GM18870 (cell line): ENCODE measurements at regions not wholly inside any gene's neighbourhood (a gene's known extent, or its start where the extent isn't known, plus 50 kb on each side); places are given as distances from the start of the nearest gene placed in this dataset.
"Not testable (repeated sequence)": the region's sequence is repeated elsewhere in the genome, so short reads cannot be mapped to it uniquely, and the experiment has no call there.

ENCODE experiments used
- ATAC-seq: cut with Tn5 transposase; IDR thresholded peaks from one replicate; pipeline ENCODE4 v1.9.1; 2021; ENCODE audit warnings: moderate library complexity; ENCODE audit not compliant: unreplicated experiment

DNA sequence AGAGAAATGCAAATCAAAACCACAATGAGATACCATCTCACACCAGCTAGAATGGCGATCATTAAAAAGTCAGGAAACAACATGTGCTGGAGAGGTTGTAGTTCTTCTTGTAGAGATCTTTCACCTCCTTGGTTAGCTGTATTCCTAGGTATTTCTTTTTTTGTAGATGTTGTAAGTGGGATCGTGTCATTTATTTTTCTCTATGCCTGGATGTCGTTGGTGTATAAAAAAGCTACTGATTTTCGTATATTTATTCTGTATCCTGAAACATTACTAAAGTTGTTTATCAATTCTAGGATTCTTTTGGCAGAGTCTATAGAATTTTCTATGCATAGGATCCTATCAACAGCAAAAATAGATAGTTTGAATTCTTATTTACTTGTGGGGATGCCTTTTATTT is 1271.8 kb downstream of the TMEM121 start:
- ATAC-seq = not testable (repeated sequence)

DNA sequence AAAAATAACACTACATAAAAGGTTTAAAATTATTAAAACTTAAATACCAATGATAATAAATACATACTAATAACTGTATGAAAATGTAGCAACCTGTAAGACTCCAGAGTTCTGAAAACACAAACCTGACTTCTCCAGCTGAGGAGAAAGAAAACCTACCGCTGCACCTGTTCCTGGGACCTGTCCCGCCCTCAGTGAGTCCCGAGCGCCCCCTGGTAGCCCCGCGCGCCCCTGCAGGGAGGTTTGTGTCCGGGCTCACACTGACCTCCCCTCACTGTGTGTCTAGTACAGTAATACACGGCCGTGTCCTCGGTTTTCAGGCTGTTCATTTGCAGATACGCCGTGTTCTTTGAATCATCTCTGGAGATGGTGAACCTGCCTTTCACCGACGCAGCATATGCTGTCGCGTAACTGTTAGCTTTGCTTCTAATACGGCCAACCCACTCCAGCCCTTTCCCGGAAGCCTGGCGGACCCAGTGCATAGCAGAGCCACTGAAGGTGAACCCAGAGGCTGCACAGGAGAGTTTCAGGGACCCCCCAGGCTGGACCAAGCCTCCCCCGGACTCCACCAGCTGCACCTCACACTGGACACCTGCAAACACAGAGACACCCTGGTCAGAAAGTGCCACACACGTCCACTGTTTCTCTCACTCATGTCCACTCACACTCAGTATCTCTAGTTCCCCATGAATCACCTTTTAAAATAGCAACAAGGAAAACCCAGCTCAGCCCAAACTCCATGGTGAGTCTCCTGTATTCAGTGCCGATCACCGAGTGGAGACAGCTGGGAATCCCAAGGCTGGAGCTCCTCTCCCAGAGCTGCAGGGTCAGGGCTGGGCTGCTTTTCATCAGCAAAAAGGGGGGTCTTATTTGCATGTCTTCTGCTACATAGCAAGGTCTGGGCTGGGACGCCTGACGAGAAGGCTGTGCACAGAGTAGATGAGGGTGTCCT is 1276.3 kb downstream of the TMEM121 start:
- no peak for ATAC-seq

DNA sequence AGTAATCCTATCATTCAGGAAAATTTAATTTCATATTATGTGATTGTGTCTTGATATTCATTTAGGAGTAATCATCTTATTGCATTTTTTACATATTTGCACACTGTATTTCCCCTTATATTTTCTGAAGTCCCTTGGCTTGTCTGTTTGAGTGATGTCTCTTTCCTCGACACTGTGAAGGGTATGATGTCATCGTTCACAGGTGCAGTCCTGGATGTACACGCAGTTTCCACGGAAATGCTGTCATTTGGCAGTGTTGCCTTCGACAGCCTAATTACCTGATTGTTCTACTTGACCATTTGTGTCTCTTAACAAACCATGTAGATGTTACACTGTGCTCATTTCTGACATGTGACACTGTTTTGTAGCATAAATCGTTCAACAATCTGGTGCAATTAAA is 1277.0 kb downstream of the TMEM121 start:
- no peak for ATAC-seq

DNA sequence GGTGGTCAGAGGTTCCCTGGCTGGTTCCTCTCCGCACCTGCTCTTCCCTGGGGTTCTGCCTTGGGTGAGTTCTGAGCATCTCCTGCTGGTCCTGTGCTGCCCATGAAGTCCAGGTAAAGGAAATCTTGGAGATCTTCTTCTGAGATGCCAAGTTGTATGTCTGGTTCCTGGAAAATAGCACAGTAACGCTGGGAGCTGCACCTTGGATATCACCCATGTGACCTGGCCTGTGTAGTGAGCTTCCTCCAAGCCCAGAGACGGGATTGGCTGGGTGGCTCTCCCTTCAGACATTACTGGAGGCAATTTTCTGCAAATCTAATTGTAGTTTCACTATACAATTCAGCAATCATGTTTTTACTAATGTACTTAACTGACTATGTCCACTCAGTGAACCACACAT is 1281.1 kb downstream of the TMEM121 start:
- ATAC-seq = no peak

DNA sequence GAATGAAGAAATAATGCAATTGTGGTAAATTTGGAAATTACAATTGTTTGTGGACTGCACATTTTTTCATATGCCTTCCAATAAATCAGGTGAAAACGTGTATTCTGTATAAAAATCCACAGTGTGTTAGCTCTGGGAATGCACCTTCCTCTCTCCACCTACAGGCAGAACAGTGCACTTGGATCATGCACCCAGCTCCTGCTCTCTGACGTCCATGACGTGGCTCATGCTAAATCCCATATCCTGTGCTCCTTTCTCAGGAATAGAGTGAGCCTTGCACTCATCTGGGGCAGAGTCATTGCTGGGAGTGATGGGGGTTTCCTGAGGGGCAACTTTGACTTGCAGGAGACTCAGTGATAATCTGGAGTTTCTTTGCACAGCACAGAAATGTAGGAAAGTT is 1282.1 kb downstream of the TMEM121 start:
- ATAC-seq = no peak

DNA sequence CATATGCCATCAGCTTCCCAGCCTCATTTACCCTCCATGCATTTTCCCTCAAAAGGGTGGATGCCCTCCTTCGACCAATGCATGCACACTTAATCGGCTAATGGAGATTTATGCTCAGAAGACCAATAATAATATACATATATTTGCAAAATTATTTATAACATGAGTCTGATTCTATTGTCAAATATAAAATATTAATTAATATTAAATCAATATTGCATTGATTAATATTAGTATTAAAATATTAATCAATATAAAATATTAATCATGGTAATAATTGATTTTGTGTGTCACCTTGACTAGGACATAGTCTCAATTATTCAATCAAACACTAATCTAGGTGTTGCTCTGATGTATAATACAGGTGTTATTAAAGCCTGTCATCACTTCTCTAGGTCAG is 1282.5 kb downstream of the TMEM121 start:
- ATAC-seq = no peak

DNA sequence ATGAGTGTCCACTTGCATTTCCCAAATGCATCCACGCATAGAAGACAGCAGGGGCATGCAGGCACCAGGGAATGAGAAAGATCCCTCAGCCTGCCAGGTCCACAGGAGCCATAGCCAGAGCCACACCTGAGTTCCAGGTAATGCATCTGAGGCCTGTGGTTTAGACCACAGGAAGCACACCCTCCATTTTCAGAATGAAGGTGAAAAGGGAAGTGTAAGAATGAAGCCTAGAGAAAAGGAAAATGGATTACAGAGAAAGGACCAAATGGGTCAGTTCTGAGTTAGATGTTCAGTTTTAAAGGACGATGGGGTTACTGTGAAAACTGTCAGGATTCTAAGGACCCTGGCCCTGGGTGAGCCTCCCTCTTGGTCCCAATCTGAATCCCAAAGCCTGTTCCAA is 1283.2 kb downstream of the TMEM121 start:
- ATAC-seq = no peak

DNA sequence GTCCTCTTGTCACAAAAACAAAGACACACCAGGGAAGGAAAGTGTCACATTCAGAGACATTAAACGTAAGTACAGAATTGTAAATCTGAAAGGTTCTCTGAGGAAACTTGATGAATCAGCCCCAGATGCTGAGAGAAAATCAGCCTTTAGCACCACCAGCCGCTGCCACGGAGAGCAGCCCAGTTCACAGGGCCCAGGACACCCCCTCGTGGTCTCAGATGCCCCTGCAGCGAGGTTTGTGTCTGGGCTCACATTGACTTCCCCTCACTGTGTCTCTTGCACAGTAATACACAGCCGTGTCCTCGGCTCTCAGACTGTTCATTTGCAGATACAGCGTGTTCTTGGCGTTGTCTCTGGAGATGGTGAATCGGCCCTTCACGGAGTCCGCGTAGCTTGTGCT is 1283.8 kb downstream of the TMEM121 start:
- not testable (repeated sequence) for ATAC-seq

DNA sequence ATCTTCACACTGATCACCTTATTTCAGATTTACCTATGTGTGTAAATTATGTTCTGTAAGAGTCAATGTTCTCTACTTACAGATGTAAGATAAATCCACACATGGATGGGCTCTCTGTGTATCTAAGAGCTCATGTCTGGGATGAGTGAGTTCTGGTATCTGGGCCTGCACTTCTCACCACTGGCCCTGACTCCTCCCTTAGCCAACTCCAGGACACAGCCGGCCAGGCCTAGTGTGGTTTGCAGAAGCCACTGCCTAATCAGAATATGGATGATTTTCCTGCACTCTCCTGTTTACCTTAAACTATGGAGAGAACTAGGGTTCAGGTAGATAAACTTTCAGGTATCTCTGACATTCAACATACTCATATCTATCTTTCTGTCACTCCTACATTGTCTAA is 1284.8 kb downstream of the TMEM121 start:
- no peak for ATAC-seq

DNA sequence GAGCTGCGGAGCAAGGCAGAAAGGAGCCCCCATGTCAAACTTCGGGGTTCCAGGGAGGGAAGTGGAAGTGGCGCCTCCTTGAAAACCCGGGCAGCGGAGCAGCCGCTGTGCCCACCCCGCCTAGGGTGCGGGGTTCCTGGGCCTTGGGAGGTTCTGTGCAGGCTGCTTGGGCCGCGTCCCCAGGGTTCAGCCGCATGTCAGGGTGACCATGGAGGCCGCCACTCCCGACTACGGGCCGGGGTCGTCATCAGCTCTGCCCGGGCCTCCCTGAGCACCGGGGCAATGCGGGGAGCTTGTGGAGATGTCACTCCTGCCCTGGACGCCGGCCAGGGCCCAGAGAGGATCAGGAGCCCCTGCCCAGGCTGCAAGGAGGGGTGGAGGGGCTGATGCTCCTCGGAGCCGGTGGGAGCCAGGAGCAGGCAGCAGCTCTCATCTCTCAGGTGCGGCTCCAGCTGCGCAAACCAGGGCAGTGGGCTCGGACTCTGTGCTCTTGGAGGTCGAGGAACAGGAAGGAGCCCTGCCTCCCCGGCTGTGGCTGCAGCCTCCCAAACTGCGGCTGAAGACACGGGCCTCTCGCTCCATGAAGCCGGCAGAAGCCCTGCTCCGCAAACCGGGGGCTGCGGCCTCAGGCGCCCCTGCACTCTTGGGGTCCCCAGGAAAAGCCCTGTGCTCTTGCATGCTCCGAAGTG is 1286.5 kb downstream of the TMEM121 start:
- no peak for ATAC-seq

DNA sequence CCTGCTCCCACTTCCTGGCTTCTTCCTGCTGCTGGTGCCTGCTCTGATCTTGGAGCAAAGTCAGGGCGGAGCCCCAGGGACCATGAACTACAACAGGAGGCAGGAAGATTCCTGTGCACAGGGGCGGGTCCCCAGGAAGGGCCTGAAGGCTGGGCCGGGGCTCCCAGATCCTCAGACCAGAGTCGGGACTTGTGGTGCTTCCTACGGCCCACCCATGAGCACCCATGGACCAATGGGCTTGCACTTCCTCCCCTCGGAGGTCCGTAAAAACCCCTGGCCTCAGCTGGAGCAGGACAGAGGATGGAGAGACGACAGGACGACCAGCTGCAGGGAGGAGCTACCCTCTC is 1287.1 kb downstream of the TMEM121 start:
- ATAC-seq = no peak

DNA sequence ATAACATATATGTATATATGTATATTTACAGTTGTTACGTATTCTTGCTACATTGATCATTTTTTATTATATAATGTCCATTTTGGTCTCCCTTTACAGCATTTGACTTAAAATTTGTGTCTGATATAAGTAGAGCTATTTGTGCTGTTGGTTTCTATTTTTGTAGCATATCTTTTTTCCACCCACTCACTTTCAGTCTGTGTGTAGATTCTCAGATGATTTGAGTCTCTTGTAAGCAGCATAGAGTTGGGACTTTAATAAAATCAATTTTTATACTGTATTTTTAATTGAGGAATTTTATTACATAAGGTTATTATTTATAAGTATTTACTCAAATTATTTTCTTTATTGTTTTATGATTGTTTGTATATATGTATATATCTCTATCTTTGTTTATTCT is 1293.7 kb downstream of the TMEM121 start:
- ATAC-seq = no peak

DNA sequence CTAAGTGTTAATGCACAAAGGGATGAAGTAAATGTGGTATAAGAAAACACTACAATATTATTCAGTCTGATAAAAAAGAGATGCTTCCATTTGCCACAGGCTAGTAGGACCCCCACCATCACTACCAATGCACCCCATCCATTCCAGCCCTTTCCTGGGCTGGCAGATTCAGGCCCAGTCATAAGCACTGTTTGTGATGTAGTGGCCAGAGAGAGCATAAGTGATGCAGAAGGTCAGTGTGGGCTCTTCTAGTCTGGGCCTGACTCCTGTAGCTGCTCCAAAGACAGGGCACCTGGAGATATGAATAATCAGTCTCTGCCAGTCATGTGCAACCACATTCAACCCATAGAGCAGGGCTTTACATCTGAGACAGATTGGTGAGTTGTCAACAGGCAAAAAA is 1294.7 kb downstream of the TMEM121 start:
- no peak for ATAC-seq

DNA sequence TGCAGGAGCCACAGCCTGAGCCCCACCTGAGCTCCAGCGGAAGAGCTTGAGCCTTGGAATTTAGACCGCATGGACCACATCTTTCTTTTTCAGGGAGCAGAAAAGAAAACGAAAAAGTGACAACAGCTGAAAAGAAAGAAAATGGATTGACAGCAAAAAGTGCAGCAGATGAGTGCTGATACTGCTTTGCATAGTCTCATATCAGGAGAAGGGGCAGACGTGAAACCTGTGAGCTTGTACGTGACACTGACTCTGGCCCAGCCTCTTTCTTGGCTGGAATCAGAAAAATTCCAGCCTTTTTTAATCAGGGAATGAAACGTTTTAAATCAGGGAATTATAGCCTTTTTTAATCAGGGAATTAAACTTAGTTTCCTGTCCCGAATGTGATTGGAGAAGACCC is 1296.5 kb downstream of the TMEM121 start:
- no peak for ATAC-seq

DNA sequence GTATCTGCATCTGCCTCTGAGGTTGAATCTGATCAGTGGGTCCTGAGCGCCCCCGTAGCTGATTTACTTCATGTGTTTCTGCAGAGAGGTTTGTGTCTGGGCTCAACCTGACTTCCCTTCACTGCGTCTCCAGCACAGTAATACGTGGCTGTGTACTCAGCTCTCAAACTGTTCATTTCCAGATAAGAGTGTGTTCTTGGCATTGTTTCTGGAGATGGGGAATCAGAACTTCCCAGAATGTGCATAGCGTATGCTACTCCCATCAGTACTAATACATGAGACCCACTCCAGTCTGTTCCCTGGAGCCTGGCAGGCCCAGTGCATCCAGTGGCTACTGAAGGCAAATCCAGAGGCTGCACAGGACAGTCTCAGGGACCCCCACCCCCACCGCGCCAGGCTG is 1297.2 kb downstream of the TMEM121 start:
- ATAC-seq = no peak

DNA sequence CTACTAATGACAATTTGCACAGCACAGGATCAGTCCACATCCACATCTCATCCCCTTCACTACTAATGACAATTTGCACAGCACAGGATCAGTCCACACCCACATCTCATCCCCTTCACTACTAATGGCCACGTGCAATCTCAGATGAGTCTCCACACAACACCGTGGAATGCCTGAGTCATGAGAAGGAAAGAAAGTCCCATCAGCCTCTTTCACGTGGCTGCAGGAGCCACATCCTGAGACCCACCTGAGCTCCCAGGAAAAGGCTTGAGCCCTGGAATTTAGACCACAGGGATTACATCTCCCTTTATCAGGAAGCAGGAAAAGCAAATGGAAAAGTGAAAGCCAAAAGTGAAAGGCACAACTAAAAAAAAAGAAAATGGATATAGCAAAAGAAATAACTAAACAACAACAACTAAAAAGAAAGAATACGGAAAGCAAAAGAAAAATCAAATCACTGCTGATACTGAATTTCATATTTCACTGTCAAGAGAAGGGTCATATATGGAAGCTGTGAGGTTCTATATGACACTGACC is 1300.5 kb downstream of the TMEM121 start:
- no peak for ATAC-seq

DNA sequence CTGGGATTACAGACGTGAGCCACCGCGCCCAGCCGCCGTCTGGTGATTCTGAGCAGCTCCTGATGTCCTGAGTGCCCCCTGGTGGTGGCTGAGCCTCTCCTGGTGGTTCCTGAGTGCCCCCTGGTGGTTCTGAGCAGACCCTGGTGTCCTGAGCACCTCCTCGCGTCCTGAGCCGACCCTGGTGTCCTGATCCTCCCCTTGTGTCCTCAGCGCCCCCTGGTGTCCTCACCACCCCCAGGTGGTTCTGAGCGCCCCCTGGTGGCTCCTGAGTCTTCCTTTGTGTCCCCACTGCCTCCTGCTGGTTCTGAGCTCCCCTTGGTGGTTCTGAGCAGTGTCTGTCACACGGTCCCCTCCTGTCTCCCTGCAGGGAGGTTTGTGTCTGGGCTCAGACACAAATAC is 1304.9 kb downstream of the TMEM121 start:
- no peak for ATAC-seq

DNA sequence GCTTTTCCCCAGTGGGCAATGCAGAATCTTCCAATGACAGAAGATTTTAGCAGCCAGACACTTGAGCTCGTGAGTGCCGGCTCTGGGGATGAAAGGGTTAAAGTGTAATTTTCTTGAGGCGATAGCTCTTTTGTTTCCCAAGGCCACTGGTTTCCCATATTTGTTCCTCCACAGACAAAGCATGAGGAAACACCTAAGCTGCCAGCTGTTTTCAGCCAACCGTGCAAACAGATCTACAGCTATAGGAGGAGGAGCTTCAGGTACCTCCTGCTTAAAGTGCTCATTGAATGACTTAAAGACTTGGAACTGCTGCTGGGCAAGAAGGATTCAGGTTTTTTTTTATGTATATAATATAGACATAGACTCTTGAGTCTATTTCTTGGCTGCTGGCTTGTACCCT is 1311.5 kb downstream of the TMEM121 start:
- ATAC-seq = no peak

DNA sequence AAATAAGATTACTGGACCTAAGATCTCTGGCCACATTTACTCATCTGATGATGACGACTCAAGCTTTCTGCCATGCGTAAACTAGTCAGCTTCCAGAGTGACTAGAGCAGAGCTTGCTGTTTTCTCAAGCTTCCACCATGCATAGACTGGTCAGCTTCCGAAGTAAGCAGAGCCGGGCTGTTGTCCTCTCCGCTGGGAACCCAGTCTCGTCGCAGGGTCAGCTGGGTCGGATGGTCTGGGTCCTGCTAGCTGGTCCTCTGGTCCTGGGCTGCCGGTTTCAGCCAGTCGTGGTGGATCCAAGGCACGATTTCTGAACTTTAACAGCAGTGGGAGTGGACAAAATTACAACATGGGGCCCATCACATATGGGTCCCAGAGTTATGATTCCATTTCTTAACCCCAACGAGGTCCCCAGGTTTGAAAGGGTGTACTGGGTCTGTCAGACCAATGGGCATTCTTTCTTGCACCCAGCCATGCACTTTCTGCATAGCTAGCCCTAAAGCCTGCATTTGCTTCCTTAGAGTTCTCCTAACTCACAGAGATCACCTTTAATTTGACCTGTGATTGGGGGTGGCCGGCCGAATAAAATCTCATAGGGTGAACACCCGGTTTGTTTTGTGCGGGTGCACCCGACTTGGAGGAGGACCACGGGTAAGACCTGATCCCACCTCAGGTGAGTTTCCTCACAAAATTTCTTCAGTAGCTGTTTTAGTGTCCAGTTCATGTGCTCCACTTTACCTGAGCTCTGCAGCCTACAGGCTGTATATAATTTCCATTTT is 1312.8 kb downstream of the TMEM121 start:
- ATAC-seq = no peak

DNA sequence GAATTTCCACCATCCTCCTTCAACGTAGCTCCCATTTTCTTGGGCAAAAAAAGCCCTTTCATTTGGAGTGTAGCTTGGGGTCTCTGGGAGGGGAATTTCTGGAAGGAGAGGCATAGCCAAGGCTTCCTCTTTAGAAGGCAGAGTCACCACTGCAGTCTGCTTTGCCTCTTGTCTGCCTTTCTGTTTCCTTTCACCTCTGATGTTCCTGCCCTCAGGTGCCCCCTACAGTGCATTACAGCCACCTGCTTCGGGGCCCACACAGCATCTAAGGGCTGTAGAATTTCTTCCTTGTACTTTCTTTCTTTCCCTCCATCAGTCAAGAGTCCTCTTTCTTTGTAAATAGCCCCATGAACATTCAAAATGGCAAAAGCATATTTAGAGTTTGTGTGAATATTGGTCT is 1313.9 kb downstream of the TMEM121 start:
- no peak for ATAC-seq

DNA sequence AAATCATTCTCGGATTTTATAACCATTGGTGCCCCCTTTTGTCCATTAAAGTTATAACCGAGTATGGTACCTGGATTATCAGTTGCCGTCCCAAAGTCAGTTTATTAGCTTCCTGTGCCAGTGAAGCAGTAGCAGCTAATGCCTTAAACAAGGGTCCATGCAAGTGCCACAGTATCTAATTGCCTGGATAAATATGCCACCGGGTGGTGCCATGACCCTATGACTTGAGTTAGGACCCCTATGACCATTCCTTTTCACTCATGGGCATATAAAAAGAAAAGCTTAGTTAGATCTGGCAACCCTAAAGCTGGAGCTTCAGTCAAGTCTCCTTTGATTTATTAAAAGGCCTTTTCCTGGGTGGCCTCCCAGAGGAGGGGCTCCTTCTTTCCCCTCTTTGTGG is 1314.6 kb downstream of the TMEM121 start:
- no peak for ATAC-seq
